Mesenteric fat pad (tissue), 1 donor: ENCODE measurements at regions not wholly inside any gene's neighbourhood (a gene's known extent, or its start where the extent isn't known, plus 50 kb on each side); places are given as distances from the start of the nearest gene placed in this dataset.
A peak's percentile ranks its signal among the peaks of the same experiment; 100 is the strongest.

ENCODE experiments used
- DNase-seq: peaks from one replicate; pipeline ENCODE4 v3.0.0-alpha.2; 2020; ENCODE audit warnings: low spot score
- donor health status: DM: yes; HTN: yes; CAD: no.

DNA sequence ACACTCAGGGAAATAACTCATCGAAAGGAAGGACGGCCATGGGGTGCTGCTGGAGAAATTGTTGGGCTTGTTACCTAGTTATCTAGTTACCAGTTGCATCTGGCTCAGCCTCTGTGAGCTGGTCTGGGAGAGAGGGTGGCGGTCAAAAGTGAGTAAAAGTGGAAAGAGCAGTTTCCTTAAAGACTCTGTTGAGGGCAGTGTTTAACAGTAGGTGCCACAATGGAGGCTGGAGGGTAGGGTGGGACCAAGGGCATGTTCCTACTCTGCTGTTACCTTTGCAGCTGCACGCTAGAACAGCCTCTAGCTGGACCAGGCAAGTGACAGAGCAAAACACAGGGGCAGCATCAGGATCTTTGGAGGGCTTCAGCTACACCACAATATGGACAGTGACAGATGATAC, 228.8 kb upstream of the STARD13 start:
- DNase-seq: no peak

DNA sequence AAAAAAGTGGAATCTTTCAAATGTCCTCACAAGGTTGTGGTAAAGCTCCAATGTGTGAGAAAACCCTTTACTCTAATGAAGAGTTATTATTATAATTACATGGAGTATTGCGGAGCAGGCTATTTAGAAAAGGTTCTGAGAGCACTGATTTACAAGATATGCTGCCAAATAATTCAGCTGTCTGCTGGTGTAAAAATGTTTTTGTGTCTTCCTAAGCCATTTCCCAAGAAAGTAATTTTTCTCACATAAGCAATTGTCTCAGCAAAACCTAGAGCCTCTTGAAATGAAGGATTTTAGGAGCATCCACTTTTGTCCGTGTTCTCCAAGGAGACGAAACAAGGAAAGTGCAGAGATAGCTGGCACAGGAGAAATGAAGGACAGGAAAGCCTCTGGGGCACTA, 229.6 kb upstream of the STARD13 start:
- no peak for DNase-seq

DNA sequence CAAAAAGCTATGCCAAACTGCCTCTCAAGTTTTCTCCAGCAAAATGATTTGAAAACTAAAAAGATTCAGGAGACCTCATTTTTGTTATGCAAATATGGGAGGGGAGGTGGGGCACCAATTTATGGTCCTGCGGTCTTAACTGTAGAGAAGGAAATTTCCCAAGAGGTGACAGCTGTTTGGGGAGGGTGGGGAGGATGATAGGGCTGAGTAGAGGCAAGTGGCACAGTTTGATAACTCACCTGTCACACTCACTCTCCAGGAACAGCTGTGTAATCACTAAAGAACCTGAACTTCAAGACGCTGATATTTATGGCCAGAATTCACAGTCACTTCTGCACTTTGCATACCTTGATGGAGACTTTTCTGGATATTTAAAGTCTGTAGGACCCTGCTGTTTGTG, 232.9 kb upstream of the STARD13 start:
- no peak for DNase-seq

DNA sequence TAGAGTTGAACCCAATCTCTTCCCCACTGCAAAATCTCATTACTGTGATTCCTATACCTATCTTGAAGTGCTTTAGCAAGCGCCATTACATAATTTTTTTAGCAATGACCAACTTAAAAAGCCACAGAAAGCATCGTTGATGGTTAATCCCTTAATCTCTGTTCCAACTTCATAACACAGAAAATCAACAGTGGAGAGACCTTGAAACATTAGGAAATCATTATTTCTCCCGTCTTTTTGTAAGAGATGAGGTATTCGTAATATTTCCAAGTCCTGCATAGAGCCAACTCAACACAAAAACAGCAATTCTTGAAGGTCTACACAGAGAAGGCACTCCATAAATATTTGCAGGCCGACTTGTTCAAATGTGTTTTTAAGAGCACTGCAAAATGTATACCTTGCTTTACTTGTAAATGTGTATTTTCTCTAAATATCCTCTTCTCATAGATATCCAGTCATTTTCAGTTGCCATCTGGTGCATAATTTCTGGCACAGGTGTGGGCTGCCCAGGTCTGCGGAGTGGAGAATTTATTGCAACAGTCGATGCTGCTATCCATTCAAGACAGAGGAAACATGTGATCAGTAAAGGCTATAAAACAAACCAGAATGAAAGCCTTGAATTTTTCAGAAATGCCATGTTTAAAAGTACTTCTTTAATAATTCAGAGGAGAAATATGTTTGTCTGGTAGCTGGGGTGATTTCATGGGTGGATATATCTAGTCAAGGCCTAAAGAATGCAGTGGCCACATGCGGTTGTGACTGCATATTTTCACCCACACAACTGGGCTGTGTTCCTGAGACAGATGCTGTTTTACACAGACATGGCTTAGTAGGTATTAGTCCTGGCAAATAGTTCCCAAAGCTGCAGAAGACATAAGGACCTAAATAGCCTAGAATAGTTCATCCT, 234.3 kb upstream of the STARD13 start:
- no peak for DNase-seq

DNA sequence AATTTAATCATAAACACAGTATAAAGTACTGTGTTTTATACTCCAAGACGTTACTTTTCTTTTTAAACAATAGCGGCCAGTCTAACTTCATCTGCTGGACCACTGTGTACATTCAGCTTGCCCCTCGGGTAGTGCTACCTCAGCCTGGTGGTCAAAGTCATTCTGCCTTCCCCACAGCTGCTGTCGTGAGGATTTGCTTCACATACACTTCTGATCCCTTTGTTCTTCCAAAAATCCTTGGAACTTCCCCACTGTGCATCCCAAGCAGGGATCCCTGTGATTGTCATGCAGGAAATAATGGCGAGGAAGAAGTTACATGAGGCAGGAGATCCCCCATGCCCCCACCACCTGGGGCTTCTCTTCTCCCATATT, 234.9 kb upstream of the STARD13 start:
- no peak for DNase-seq

DNA sequence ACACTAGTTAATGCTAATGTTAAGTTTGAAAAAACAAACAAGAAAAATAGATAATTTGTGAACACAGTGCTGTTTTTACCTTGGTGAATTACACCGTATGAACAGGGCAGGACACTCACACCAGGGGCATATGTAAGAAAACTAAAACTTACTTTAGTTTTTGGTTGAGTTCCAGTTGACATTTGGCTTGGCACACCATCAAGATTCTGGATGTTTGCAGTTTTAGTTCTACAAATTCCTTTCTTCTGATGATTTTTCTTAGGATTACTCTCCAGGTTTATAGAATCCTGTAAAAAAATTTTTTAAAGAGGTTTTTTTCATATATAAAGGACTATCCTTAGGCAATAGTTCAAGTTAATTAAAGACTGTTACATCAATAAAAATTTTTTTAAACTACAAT, 238.5 kb upstream of the STARD13 start:
- no peak for DNase-seq

DNA sequence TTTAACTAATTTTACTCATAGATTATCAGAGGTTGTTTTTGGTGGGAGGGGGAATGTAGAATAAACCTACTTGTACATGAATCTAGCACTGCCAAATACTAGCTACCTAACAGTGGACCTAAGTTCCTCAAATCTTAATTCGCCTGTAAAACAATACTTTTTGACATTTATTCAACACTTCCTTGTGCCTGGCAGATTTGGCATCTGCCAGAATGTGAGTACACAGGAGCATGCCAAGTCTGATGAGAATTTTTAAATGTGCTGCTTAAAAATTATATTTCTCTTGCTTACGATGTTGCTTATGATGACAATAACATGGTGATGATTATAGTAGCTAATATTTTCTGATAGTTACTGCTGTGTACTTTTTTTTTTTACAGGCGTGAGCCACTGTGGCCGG, 240.2 kb upstream of the STARD13 start:
- DNase-seq: no peak

DNA sequence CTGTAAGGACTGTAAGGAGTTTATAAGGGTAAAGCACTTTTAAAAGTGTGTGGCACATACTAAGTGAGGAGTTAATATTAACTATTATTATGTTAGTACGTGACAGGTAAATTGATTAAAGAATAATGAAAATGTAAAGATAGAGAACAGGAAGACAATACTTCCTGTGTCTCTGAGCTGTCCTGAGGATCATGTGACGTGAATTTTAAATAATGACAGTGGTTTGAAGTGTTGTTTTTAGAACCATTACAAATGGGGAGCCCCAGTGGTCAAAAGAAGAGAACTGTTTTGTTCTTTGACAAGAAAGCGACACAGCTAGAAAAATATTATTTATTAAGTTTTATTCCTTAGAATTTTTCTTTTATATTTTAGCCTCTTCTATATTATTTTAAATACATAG, 241.2 kb upstream of the STARD13 start:
- no peak for DNase-seq

DNA sequence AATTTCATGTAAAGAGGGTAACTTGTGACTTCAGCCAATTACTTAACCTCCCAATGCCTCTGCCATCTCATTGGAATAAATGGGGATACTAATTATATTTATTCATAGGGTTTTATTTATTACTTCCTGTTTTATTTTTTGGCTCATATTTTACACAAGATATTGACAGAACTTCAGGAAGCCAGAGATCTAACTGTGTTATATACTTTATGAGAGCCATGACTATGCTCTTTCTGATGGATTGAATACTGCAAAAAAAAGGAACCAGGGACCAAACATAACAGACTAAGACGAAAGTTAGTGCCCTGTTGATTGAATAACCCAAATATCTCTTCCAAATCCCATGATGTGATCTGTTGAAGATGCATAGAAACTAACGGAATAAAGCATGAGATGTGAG, 243.3 kb upstream of the STARD13 start:
- DNase-seq: no peak

DNA sequence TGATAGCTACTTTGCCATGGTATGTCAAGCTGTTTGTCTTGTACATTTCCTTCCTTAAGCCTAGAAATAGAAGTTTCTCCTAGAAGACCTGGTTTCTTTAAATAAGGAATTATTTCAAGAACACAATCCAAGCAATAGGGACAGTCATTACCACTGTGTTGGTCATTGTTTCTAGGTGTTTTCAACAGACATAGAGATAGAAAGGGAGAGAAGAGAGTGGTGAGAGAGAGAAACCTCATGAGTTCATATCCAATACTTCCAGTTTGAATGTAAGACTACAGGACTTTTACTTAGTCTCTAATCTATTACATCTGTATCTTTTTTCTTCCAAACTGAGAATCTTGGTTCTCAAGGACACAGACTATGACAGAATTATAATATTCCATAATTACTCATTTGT, 245.9 kb upstream of the STARD13 start:
- DNase-seq: no peak

DNA sequence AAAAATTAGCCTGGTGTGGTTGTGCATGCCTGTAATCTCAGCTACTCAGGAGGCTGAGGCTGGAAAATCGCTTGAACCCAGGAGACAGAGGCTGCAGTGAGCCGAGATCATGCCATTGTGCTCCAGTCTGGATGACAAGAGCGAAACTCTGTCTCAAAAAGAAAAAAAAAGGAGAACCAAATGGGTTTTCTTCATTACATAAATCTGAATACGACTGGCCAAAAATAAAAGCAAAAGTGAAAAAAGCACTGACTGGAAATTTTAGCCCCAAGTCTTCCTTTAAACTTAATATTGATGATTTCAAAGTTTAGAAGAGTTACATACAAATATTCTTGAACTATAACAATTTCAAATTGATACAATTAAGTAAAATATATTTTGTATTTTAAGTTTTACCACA, 249.5 kb upstream of the STARD13 start:
- no peak for DNase-seq

DNA sequence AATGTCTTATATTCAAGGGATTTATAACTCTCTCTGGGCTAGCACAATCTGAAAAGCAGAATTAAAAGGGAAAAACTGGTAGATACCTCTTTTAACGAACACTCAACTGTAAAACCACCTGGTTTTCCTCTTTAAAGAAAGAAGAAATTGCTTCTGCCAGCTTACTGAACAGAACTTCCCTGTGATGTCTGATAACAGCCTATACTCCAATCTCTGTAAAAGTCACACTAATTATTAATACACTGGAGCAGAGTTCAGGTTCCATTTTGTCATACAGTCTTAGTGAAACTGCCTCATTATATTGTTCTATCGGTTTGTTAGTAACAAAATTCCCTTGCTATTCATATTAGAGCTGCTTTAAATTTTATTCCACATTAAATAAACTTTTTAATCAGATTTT, 251.0 kb upstream of the STARD13 start:
- no peak for DNase-seq

DNA sequence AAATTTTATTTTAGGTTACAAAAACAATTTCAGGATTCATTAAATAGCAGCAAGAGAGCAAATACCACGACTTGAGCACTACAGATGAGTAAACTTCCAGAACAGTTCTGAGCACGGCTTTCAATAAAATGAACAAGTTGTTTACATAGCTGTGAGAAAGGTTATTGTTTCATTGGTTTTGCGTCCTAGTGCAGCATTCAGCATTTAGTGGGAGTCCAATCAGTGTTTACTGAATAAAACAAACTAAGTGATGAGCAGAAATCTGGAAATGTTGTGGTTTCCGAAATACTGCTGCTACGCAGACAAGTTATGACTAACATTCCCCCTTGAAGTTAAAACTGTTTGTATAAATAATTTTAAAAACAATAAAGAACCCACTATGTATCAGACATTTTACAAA, 251.5 kb upstream of the STARD13 start:
- no peak for DNase-seq

DNA sequence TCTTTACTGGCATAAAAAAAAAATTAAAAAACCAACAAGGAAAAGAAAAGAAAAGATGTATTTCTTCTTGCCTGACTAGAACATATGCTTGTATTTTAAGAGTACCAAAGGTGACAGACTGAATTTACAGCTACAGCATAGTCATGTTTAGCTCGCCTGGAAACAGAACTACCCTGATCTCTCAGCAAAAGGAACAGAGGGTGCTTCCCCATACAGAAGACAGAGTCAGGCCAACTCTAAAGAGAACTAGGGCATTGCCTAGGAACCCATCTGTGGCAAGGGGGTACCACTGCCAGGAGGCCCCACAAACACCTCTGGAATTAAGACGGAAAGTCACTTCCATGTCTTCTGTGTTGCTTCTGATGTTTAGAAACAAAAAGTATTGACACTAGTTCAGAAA, 252.1 kb upstream of the STARD13 start:
- no peak for DNase-seq

DNA sequence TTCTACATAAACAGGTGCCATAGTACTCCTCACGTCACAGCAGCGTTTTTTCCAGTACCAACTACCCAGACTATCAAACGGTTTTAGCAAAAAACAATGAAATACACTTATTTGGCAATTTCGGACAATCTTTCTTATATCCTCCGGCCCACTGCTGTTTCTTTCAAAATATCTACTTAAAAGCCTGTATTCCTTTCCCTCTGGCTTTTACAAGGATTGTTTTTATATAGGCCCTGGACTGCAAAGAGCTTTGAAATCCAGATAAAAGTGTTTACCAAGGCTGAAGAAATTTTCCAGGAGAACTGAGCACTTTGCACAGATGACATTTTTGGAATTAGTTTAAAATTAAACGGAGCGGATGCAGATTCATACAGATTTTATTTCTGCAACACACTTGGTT, 255.9 kb upstream of the STARD13 start:
- no peak for DNase-seq

DNA sequence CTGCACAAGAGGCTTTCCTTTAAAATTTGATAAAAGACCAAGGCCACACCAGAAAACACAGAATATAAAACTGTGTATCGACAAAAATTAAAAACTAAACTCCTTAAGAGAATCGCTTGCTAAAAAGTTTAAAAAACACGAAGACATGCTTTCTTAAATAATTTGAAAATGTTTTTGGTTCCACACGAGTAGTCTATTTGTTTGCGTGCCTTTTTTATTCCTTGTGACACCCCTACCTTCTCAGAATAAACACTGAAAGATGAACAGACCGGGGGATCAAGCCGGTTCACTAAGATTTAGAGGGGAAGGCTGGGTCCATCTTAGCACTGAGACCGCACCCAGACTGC, 256.4 kb upstream of the STARD13 start:
- DNase-seq: no peak

DNA sequence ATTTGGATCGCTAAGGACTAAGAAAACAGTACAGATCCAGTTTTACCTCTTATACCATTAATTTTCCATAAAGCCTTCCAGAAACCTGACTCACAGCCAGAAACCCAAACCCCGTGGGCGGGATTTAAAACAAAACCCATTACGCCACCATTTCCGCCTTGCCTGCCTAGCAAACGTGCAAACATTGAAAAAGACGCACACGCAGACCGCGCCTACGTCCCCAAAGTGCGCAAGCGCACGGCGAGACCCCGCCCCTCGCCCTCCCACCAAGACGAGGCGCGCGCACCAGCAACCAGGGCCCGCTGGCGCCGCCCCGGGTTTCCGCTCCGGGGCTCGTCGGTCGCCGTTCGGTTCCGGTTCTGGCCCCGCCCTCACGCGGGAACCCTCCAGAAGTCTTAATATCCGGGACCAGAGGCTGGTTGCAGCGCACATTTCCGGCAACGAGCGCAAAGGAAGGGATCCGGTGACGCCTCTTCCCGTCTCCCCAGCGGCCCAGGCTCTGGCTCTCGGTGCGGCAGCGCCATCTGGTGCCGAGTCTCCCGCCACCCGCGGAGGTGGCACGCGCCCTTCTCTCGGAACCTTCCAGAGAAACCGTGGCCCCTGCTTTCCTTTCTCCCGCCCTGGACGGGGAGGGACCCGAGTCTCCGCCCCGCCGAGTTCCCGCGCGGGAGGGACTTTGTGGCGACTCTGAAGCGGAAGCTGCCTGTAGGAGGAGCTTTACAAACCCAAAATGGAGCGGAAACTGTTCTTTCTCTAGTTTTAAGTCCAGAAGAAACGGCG, 256.9 kb upstream of the STARD13 start:
- DNase-seq: peak; percentile 100

DNA sequence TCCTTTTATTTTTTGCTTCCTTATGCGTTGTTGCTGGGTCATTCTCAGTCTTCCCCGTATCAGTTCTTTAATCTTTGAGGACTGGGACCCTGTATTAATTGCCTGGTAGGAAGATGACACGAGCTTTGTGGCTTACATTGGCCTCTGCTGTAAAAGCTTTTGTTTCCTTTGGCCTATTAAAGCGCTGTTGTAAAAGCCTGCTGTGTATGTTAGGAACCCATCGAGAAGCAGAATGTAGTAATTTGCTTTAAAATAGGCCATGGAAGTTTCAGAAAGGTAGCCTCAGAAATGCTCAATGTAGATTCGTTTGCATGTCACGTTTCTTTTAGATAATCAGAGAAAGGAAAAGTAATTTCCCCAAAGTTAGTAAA, 257.5 kb upstream of the STARD13 start:
- no peak for DNase-seq

DNA sequence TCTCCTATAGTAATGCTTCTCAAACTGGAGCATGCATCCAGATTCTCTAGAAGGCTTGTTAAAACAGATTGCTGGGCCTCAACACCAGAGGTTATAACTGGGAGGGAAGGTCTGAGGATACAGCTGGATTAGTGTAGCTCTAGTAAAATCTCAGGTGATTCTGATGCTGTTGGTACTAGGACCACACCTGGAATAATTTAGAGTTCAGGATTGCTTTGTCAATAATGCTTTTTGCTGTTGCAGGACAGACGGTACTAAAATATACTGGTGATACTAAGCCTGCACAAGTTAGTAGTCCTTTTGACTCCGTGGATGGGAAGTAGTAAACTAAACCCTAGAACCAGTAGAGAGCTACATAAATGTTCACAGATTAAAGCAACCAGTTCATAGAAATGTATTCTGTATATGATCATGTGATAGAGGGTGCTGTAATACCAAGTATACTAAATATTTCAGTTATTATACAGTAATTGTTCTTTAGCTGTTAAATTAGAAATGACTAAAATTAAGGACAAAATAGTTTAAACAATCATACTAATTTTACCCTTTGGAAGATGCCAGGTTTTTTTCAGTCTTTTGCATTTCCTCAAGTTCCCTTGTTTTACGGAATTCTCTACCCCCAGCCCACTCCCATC, 258.2 kb upstream of the STARD13 start:
- no peak for DNase-seq

DNA sequence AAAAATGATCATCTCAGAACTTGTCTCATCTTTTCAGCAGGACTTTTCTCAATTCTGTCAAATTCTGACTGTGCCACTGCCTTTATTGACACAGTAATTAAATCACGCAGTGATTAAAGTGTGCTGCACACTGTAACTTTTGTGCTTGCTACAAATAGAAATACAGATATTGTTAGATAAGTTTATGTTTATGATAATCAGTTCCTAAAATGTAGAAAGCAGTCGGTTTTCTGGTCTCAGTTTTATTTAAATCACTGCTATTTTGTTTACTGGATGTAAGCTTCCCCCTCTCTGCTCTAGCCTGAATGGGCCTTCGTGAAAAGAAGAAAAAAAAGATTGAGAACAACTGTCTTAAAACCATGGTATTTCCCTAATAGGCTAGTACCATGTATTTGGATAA, 258.8 kb upstream of the STARD13 start:
- no peak for DNase-seq

DNA sequence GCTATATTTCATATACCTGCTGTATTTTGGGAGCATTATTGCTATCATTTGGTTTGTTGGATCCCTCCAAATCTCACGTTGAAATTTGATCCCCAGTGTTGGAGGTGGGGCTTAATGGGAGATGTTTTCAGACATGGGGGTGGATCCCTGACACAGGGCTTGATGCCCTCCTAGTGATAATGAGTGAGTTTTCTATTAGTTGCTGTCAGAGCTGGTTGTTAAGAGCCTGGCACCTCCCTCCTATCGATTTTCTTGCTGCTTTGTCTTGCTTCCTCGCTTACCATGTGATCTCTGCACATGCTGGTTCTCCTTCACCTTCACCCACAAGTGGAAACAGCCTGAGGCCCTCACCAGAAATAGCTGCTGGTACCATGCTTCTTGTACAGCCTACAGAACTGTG, 259.9 kb upstream of the STARD13 start:
- DNase-seq: no peak

DNA sequence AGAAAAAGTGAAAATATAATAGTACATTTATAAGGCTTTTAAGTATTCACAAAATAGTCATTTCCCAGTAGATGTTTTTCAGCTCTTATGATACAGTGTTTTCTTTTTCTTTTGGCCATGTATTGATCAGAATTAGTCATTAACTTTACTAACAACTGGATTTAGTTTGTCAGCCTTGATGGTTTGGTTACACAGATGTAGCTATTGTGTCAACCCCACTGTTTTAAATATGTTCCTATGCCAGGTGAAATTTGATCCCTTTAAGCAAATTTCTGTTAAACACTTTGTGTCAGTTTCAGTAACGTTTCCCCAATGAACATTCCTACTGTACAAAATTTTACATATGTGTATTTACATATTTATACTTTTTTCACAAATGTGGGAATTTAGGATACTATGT, 261.5 kb upstream of the STARD13 start:
- no peak for DNase-seq

DNA sequence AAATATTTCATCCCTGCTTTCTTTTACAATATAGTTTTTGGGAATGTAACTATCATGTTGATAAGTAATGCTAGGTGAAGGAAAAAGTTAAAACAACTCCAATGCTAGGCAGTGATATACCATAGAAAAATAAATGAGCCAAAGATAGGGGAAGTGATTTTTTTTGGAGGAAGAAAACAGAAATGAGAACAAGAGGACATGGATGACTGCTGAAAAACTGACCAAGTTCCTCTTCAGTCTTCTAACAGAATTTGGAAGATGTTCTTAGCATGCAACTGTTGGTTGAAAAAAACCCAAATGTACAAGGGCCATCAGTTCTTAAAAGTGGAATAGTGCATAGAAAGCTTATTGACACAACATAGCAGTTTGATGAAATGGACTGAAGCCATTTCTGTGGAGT, 262.5 kb upstream of the STARD13 start:
- no peak for DNase-seq
